BE2C (cell line): ENCODE measurements at regions not wholly inside any gene's neighbourhood (a gene's known extent, or its start where the extent isn't known, plus 50 kb on each side); places are given as distances from the start of the nearest gene placed in this dataset.

Experiments
- DNase-seq: peaks from one replicate; pipeline ENCODE4 v3.0.0-alpha.2; 2020
- H3K27me3 ChIP-seq: fragments of 250-450 bp; sonication (Bioruptor Pico); 2 replicates; pipeline ENCODE4 v1.5.1; 2020; ENCODE audit warnings: mild to moderate bottlenecking
- H3K36me3 ChIP-seq: fragments of 250-450 bp; sonication (Bioruptor Pico); 2 replicates; pipeline ENCODE4 v1.5.1; 2020; ENCODE audit warnings: mild to moderate bottlenecking
- H3K4me1 ChIP-seq: fragments of 250-450 bp; sonication (Bioruptor Pico); 2 replicates; pipeline ENCODE4 v1.5.1; 2020
- H3K4me3 ChIP-seq: 2 replicates; pipeline ENCODE4 v1.5.1; 2011; ENCODE audit warnings: low read depth, low read length
- H3K9me3 ChIP-seq: fragments of 250-450 bp; sonication (Bioruptor Pico); 2 replicates; pipeline ENCODE4 v1.5.1; 2020
- CTCF ChIP-seq: IDR thresholded peaks from 2 replicates; pipeline ENCODE4 v1.5.1; 2012; ENCODE audit warnings: mild to moderate bottlenecking, low read depth, low read length

GRCh38 chr3:194279701-194280360 lies 71.3 kb downstream of the CPN2 start:
- Histone ChIP-seq H3K4me3 (no peak overlapping the region), H3K36me3 (no peaks in the 10 kb centered on the region), H3K9me3 (no peaks in the 10 kb centered on the region), H3K4me1 (peaks cover 23% of the 10 kb centered on the region), H3K27me3 (no peaks in the 10 kb centered on the region)
- TF ChIP-seq CTCF: no peak
- no peak for DNase-seq

DNA sequence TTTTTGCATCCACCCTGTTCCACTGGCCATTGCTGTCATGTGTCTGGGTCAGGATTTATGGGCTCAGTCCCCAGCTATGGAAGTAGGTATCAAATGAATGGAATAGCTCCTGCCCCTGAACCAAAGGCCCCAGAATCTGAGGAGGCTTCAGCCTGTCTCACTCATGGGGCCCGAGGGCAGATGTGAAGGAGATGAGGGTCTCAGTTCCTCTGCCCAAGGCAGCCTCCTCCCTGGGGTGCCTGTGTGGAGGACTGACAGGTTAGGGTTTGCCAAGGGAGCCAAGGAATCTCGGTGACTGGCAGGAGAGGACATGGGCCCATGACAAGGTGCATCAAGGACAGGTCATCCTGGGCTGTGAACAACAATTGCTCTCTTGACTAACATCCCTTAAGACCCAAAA lies 70.4 kb downstream of the CPN2 start:
- no peak for DNase-seq
- H3K9me3 ChIP-seq: no peaks in the 10 kb centered on the region
- H3K36me3 ChIP-seq: no peaks in the 10 kb centered on the region
- H3K4me1 ChIP-seq: peaks cover 22% of the 10 kb centered on the region
- no peaks in the 10 kb centered on the region for H3K27me3 ChIP-seq
- no peak for TF ChIP-seq CTCF
- no peak overlapping the region for H3K4me3 ChIP-seq

- no peak for DNase-seq
- H3K27me3 ChIP-seq: no peaks in the 10 kb centered on the region
- peaks cover 20% of the 10 kb centered on the region for H3K4me1 ChIP-seq
- H3K36me3 ChIP-seq: no peaks in the 10 kb centered on the region
- no peaks in the 10 kb centered on the region for H3K9me3 ChIP-seq
- TF ChIP-seq CTCF: no peak
- no peak overlapping the region for H3K4me3 ChIP-seq
These were observed 69.8 kb downstream of the CPN2 start for GRCh38 chr3:194281306-194281705.

DNA sequence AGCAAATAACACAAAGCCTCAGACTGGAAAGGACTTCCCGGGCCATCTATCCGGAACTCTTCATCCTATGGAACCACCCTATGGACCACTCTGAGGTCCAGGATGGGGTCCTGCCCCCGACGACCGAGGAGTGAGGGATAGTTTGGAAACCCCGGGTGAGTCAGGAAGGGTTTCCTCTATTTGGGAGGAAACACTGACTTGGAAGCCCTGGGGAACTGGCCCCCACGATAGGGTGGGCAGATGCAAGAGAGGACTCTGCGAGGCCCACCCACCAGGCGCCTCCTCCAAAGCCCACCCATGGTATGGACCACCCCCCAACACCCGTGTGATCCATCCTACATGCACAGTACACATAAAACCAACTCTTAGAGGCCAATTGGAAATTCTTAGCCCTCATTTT lies 69.4 kb downstream of the CPN2 start:
- Histone ChIP-seq H3K27me3 (no peaks in the 10 kb centered on the region), H3K36me3 (no peaks in the 10 kb centered on the region), H3K4me3 (no peak overlapping the region), H3K9me3 (no peaks in the 10 kb centered on the region), H3K4me1 (peaks cover 17% of the 10 kb centered on the region)
- no peak for TF ChIP-seq CTCF
- no peak for DNase-seq

DNA sequence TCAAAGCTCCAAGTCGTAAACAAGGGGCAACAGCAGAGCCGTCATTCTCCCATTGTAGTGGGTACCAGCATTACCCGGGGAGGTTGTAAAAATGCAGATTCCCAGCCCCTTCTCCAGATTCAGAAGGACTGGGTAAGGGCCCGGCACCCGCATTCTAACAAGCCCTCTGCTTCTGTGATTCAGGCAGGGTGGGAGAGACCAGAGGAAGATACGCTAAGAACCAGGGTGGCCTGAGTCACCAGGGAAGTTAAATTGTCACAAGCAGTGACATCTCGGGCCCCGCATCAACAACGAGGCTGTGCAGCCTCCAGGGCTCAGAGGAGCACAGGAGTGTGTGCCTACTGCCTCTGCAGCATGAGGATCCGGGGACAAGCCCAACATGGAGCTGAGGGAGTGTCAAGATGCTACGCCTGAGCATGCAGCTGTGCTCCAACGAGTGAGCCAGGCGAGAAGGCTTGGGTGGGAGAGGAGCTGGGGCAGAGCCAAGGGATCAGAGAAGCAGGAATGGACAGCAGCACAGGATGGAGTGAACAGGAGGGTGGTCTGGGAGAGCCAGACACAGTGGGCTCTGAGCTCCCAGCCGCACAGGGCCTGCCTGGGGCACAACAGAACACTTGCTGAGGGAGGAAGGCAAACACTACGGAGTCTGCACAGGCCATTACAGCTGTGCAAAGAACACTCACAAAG lies 68.5 kb downstream of the CPN2 start:
- no peak for TF ChIP-seq CTCF
- Histone ChIP-seq H3K4me3 (no peak overlapping the region), H3K9me3 (no peaks in the 10 kb centered on the region), H3K27me3 (no peaks in the 10 kb centered on the region), H3K4me1 (peaks cover 9% of the 10 kb centered on the region), H3K36me3 (no peaks in the 10 kb centered on the region)
- peak; percentile 55 for DNase-seq
